A549 (cell line): ENCODE measurements at regions not wholly inside any gene's neighbourhood (a gene's known extent, or its start where the extent isn't known, plus 50 kb on each side); places are given as distances from the start of the nearest gene placed in this dataset.

Experiments used
- ATAC-seq, 2 experiments: fragments of 200-7000 bp in 1 of 2; fragments of >200 bp in 1 of 2; cut with Nextera tagmentation in 1 of 2; cut with Tn5 transposase in 1 of 2; 3 replicates each; pipeline versions ENCODE4 v1.8.0 to v1.9.1; 2018 to 2020; ENCODE audit warnings: mild to moderate bottlenecking in 1 of 2, moderate library complexity in 1 of 2
- CTCF ChIA-PET: fragments of 300-600 bp; sonication (Branson Sonifier 250); formaldehyde crosslinking; extraction: SDS; loops from one replicate; lab custom pipeline; 2021; ENCODE audit warnings: antibody characterized with exemption, inconsistent platforms; lab: Yijun Ruan, JAX
- POLR2A ChIA-PET: fragments of 350-600 bp; formaldehyde crosslinking; extraction: SDS; loops from one replicate; lab custom pipeline; 2021; ENCODE audit warnings: antibody characterized with exemption, inconsistent platforms; lab: Yijun Ruan, JAX
- DNase-seq, 2 experiments: peaks; one replicate each; pipeline versions ENCODE4 v3.0.0 to v3.0.0-alpha.2; 2011 to 2016; ENCODE audit warnings: low read depth in 1 of 2, low spot score in 1 of 2
- FAIRE-seq: peaks from 2 replicates; lab custom pipeline; 2011; peaks lifted over from hg19 to GRCh38; lab: Jason Lieb, UNC
- H3K27ac ChIP-seq, 2 experiments: fragments of >200 bp; sonication (Bioruptor Twin); formaldehyde crosslinking; 3 replicates each; pipeline ENCODE4 v1.5.1; 2016 to 2017
- H3K4me1 ChIP-seq: fragments of >200 bp; sonication (Bioruptor Twin); formaldehyde crosslinking; 3 replicates; pipeline ENCODE4 v1.6.1; 2016
- H3K4me2 ChIP-seq: fragments of >200 bp; sonication (Bioruptor Twin); formaldehyde crosslinking; 3 replicates; pipeline ENCODE4 v1.6.1; 2016
- H3K4me3 ChIP-seq: fragments of >200 bp; sonication (Bioruptor Twin); formaldehyde crosslinking; 3 replicates; pipeline ENCODE4 v1.5.1; 2016
- H3K9me3 ChIP-seq: fragments of >200 bp; sonication (Bioruptor Twin); formaldehyde crosslinking; 3 replicates; pipeline ENCODE4 v1.6.1; 2016
- BCL3 ChIP-seq: fragments of >200 bp; sonication (Bioruptor Twin); formaldehyde crosslinking; IDR thresholded peaks from 3 replicates; pipeline ENCODE4 v1.6.1; 2016
- CBX2 ChIP-seq: fragments of 200-600 bp; sonication (generic); IDR thresholded peaks from 2 replicates; pipeline ENCODE4 v1.6.1; 2016; ENCODE audit warnings: low read depth, mild to moderate bottlenecking, borderline replicate concordance
- CEBPB ChIP-seq, 2 experiments: fragments of >200 bp in 1 of 2; sonication (Bioruptor Twin) in 1 of 2; formaldehyde crosslinking in 1 of 2; IDR thresholded peaks; 2 replicates each; pipeline ENCODE4 v1.6.1; 2012 to 2016
- CTCF ChIP-seq: fragments of >200 bp; sonication (Bioruptor Twin); formaldehyde crosslinking; IDR thresholded peaks from 3 replicates; pipeline ENCODE4 v1.5.1; 2016
- EHF ChIP-seq: fragments of 250-450 bp; sonication (Bioruptor Pico); IDR thresholded peaks from 2 replicates; pipeline ENCODE4 v1.5.0; 2020; ENCODE audit warnings: mild to moderate bottlenecking
- HDAC2 ChIP-seq: fragments of 200-600 bp; sonication (generic); IDR thresholded peaks from 2 replicates; pipeline ENCODE4 v1.6.1; 2016
- HOXB13 ChIP-seq: fragments of 250-450 bp; sonication (Bioruptor Pico); IDR thresholded peaks from 2 replicates; pipeline ENCODE4 v1.5.0; 2020; ENCODE audit warnings: low read depth, mild to moderate bottlenecking, moderate library complexity
- KDM1A ChIP-seq: fragments of 200-600 bp; sonication (generic); IDR thresholded peaks from 2 replicates; pipeline ENCODE4 v1.6.1; 2016; ENCODE audit warnings: low read depth, mild to moderate bottlenecking
- NR3C1 ChIP-seq: fragments of >200 bp; sonication (Bioruptor Twin); formaldehyde crosslinking; IDR thresholded peaks from 3 replicates; pipeline ENCODE4 v1.6.1; 2017
- PHF8 ChIP-seq: fragments of 200-600 bp; sonication (generic); IDR thresholded peaks from 2 replicates; pipeline ENCODE4 v1.6.1; 2016; ENCODE audit warnings: low read depth, mild to moderate bottlenecking, antibody characterized with exemption, moderate library complexity, borderline replicate concordance
- RAD21 ChIP-seq, 2 experiments: fragments of >200 bp in 1 of 2; sonication (Bioruptor Twin) in 1 of 2; formaldehyde crosslinking in 1 of 2; IDR thresholded peaks in 1 of 2; conservative IDR thresholded peaks in 1 of 2; 2 replicates in 1 of 2; 3 replicates in 1 of 2; pipeline ENCODE4 v1.6.1; 2012 to 2018; ENCODE audit warnings: inconsistent platforms in 1 of 2
- RCOR1 ChIP-seq: fragments of 150-350 bp; IDR thresholded peaks from 2 replicates; pipeline ENCODE4 v1.6.1; 2014; ENCODE audit warnings: antibody characterized with exemption, low read length, low read depth
- RNF2 ChIP-seq: fragments of 200-600 bp; sonication (generic); IDR thresholded peaks from 2 replicates; pipeline ENCODE4 v1.6.1; 2016; ENCODE audit warnings: low read depth, mild to moderate bottlenecking, antibody characterized with exemption, moderate library complexity, borderline replicate concordance
- TFCP2L1 ChIP-seq: fragments of 250-450 bp; sonication (Bioruptor Pico); IDR thresholded peaks from 2 replicates; pipeline ENCODE4 v1.5.0; 2021; ENCODE audit warnings: mild to moderate bottlenecking
- TP53 ChIP-seq: fragments of 250-450 bp; sonication (Bioruptor Pico); IDR thresholded peaks from 2 replicates; pipeline ENCODE4 v1.5.0; 2021; ENCODE audit warnings: mild to moderate bottlenecking, moderate library complexity
- ZNF302 ChIP-seq: fragments of 250-450 bp; sonication (Bioruptor Pico); IDR thresholded peaks from 2 replicates; pipeline ENCODE4 v1.9.0; 2021; ENCODE audit warnings: inconsistent platforms, mild to moderate bottlenecking, moderate library complexity
- WGBS: methylation state at CpG from one replicate; pipeline ENCODE4 v1.1.6; 2017; ENCODE audit errors: missing lambda C conversion rate; 5-methylcytosine and 5-hydroxymethylcytosine counted together
- TF ChIP-seq, protein P1 (sequence below): IDR thresholded peaks from 2 replicates; pipeline ENCODE4 v1.6.1; 2012; ENCODE audit warnings: low read depth, borderline replicate concordance
- TF ChIP-seq, protein P2 (sequence below): fragments of 200-600 bp; sonication (generic); IDR thresholded peaks from 2 replicates; pipeline ENCODE4 v1.6.1; 2016; ENCODE audit warnings: antibody characterized with exemption, mild to moderate bottlenecking, moderate library complexity
- TF ChIP-seq, protein P3 (sequence below): IDR thresholded peaks from 2 replicates; pipeline ENCODE4 v1.6.1; 2012
- TF ChIP-seq, protein P4 (sequence below): fragments of >200 bp; sonication (Bioruptor Twin); formaldehyde crosslinking; IDR thresholded peaks from 2 replicates; pipeline ENCODE4 v1.6.1; 2016
- TF ChIP-seq, protein P5 (sequence below): IDR thresholded peaks from 2 replicates; pipeline ENCODE4 v1.6.1; 2012
- TF ChIP-seq, protein P6 (sequence below): fragments of 250-450 bp; sonication (Bioruptor Pico); IDR thresholded peaks from 2 replicates; pipeline ENCODE4 v1.5.0; 2020; ENCODE audit warnings: low read depth, mild to moderate bottlenecking, moderate library complexity

GRCh38 chr4:180665481-180665880, 1577.7 kb upstream of the TENM3 start:
- no peaks in the 10 kb centered on the region for H3K9me3 ChIP-seq
- FAIRE-seq: no peak
- no peak for TF ChIP-seq PHF8
- TF ChIP-seq KDM1A: no peak
- no peak for TF ChIP-seq TP53 (CRISPR knock-in tag)
- no peak for TF ChIP-seq RCOR1
- TF ChIP-seq HDAC2: no peak
- no peak for TF ChIP-seq CEBPB (IDR thresholded peaks at IDR 0.05)
- no peak for TF ChIP-seq EHF (CRISPR knock-in tag)
- TF ChIP-seq, protein P1, sequence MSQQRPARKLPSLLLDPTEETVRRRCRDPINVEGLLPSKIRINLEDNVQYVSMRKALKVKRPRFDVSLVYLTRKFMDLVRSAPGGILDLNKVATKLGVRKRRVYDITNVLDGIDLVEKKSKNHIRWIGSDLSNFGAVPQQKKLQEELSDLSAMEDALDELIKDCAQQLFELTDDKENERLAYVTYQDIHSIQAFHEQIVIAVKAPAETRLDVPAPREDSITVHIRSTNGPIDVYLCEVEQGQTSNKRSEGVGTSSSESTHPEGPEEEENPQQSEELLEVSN: no peak
- no peak for TF ChIP-seq RNF2
- TF ChIP-seq, protein P2, sequence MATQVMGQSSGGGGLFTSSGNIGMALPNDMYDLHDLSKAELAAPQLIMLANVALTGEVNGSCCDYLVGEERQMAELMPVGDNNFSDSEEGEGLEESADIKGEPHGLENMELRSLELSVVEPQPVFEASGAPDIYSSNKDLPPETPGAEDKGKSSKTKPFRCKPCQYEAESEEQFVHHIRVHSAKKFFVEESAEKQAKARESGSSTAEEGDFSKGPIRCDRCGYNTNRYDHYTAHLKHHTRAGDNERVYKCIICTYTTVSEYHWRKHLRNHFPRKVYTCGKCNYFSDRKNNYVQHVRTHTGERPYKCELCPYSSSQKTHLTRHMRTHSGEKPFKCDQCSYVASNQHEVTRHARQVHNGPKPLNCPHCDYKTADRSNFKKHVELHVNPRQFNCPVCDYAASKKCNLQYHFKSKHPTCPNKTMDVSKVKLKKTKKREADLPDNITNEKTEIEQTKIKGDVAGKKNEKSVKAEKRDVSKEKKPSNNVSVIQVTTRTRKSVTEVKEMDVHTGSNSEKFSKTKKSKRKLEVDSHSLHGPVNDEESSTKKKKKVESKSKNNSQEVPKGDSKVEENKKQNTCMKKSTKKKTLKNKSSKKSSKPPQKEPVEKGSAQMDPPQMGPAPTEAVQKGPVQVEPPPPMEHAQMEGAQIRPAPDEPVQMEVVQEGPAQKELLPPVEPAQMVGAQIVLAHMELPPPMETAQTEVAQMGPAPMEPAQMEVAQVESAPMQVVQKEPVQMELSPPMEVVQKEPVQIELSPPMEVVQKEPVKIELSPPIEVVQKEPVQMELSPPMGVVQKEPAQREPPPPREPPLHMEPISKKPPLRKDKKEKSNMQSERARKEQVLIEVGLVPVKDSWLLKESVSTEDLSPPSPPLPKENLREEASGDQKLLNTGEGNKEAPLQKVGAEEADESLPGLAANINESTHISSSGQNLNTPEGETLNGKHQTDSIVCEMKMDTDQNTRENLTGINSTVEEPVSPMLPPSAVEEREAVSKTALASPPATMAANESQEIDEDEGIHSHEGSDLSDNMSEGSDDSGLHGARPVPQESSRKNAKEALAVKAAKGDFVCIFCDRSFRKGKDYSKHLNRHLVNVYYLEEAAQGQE: no peak
- TF ChIP-seq, all 56 proteins: peak for 0
- no peak overlapping the region for H3K4me3 ChIP-seq
- H3K27ac ChIP-seq: no peak overlapping the region
- H3K4me2 ChIP-seq: no peak overlapping the region
- POLR2A ChIA-PET: no interaction called here
- DNase-seq (no peak), ATAC-seq (no peak)
- H3K4me1 ChIP-seq: no peaks in the 10 kb centered on the region
- WGBS: 2% methylated on average over 2 of the region's 2 CpGs
- CTCF ChIA-PET: interaction anchor here (0.7 to 2.9 kb wide), 10 partner anchors 11 to 863 kb away, joined by 3 to 10 read pairs (median 4); no protein-coding TSS in a partner anchor

GRCh38 chr4:180665994-180666824, 1577.0 kb upstream of the TENM3 start:
- H3K4me3 ChIP-seq: no peak overlapping the region
- H3K27ac ChIP-seq: no peak overlapping the region
- TF ChIP-seq NR3C1 (no peak), TFCP2L1 (CRISPR knock-in tag) (no peak), RAD21 (conservative IDR thresholded peaks at IDR 0.05 in 1 of 2, IDR thresholded peaks at IDR 0.05 in 1 of 2) (peak in 1 of 2 experiments; percentile 35; a peak in 2 of 5 replicates), CTCF (peak; percentile 31; the same call in 2 of the 3 replicates)
- no peaks in the 10 kb centered on the region for H3K9me3 ChIP-seq
- 19% methylated on average over 7 of the region's 7 CpGs for WGBS
- POLR2A ChIA-PET: no interaction called here
- no peak for FAIRE-seq
- H3K4me1 ChIP-seq: no peaks in the 10 kb centered on the region
- no peak overlapping the region; the same call in 2 of the 3 replicates for H3K4me2 ChIP-seq
- DNase-seq: peak; percentile 6 to 46
- CTCF ChIA-PET: interaction anchor here (1.0 to 2.9 kb wide), 3 partner anchors 14 to 208 kb away, joined by 3 to 10 read pairs (median 3); no protein-coding TSS in a partner anchor
- peak; percentile 70 to 86; a peak in 4 of 6 replicates for ATAC-seq

- no peak overlapping the region for H3K27ac ChIP-seq
- ATAC-seq: no peak
- no peaks in the 10 kb centered on the region for H3K4me1 ChIP-seq
- DNase-seq: no peak
- no peak overlapping the region for H3K4me2 ChIP-seq
- no peak overlapping the region for H3K4me3 ChIP-seq
- TF ChIP-seq CEBPB (IDR thresholded peaks at IDR 0.05): no peak
- TF ChIP-seq, protein P3, sequence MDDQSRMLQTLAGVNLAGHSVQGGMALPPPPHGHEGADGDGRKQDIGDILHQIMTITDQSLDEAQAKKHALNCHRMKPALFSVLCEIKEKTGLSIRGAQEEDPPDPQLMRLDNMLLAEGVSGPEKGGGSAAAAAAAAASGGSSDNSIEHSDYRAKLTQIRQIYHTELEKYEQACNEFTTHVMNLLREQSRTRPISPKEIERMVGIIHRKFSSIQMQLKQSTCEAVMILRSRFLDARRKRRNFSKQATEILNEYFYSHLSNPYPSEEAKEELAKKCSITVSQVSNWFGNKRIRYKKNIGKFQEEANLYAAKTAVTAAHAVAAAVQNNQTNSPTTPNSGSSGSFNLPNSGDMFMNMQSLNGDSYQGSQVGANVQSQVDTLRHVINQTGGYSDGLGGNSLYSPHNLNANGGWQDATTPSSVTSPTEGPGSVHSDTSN: no peak
- TF ChIP-seq, protein P4, sequence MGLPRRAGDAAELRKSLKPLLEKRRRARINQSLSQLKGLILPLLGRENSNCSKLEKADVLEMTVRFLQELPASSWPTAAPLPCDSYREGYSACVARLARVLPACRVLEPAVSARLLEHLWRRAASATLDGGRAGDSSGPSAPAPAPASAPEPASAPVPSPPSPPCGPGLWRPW: no peak
- TF ChIP-seq, protein P5, sequence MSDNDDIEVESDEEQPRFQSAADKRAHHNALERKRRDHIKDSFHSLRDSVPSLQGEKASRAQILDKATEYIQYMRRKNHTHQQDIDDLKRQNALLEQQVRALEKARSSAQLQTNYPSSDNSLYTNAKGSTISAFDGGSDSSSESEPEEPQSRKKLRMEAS: no peak
- no peak for TF ChIP-seq EHF (CRISPR knock-in tag)
- no peak for TF ChIP-seq CBX2
- no peak for TF ChIP-seq HOXB13 (CRISPR knock-in tag)
- TF ChIP-seq BCL3: no peak
- TF ChIP-seq, protein P6, sequence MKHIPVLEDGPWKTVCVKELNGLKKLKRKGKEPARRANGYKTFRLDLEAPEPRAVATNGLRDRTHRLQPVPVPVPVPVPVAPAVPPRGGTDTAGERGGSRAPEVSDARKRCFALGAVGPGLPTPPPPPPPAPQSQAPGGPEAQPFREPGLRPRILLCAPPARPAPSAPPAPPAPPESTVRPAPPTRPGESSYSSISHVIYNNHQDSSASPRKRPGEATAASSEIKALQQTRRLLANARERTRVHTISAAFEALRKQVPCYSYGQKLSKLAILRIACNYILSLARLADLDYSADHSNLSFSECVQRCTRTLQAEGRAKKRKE (CRISPR knock-in tag): no peak
- TF ChIP-seq ZNF302: no peak
- no peak for FAIRE-seq
- ChIA-PET CTCF (no interaction called here), POLR2A (no interaction called here)
- WGBS: 44% methylated on average over 12 of the region's 14 CpGs
- no peaks in the 10 kb centered on the region for H3K9me3 ChIP-seq
Observed at GRCh38 chr4:180668732-180669131, 1574.5 kb upstream of the TENM3 start.
